DND-41 (cell line): ENCODE measurements at regions not wholly inside any gene's neighbourhood (a gene's known extent, or its start where the extent isn't known, plus 50 kb on each side); places are given as distances from the start of the nearest gene placed in this dataset.

Experiments used
- CTCF ChIP-seq: IDR thresholded peaks from 2 replicates; pipeline ENCODE4 v1.5.1; 2012; ENCODE audit warnings: borderline replicate concordance, low read length, moderate library complexity, mild to moderate bottlenecking; ENCODE audit not compliant: poor library complexity, severe bottlenecking; ENCODE audit errors: extremely low read depth
- EZH2 ChIP-seq: IDR thresholded peaks from 3 replicates; pipeline ENCODE4 v1.6.1; 2012; ENCODE audit warnings: borderline replicate concordance, low read depth, mild to moderate bottlenecking, moderate library complexity, low read length, inconsistent platforms; ENCODE audit not compliant: severe bottlenecking

- TF ChIP-seq CTCF (no peak), EZH2 (no peak)
Measured at GRCh38 chrX:66914080-66914479, 275.2 kb upstream of the EDA2R start.
